WTC11 (cell line): ENCODE measurements at regions not wholly inside any gene's neighbourhood (a gene's known extent, or its start where the extent isn't known, plus 50 kb on each side); places are given as distances from the start of the nearest gene placed in this dataset.

Experiments used
- ATAC-seq: fragments of 200-7000 bp; cut with Tn5 transposase; 2 replicates; pipeline ENCODE4 v1.10.0; 2021; ENCODE audit warnings: mild to moderate bottlenecking, moderate library complexity
- CTCF ChIA-PET: fragments of 300-600 bp; sonication (Branson Sonifier 250); formaldehyde crosslinking; loops from one replicate; lab custom pipeline; 2021; ENCODE audit warnings: antibody characterized with exemption; lab: Charles Lee
- POLR2A ChIA-PET: fragments of 350-600 bp; sonication (Branson Sonifier 250); formaldehyde crosslinking; loops from one replicate; lab custom pipeline; 2021; ENCODE audit warnings: antibody characterized with exemption; lab: Charles Lee
- DNase-seq: peaks from one replicate; pipeline ENCODE4 v3.0.0; 2021; ENCODE audit warnings: low spot score
- H3K27ac Mint-ChIP-seq: 2 replicates; pipeline ENCODE4 v1.8.0; 2021; ENCODE audit warnings: mixed read lengths
- H3K27me3 Mint-ChIP-seq: 2 replicates; pipeline ENCODE4 v1.8.0; 2021; ENCODE audit warnings: low read depth, mild to moderate bottlenecking, moderate library complexity, mixed read lengths
- H3K36me3 Mint-ChIP-seq: 2 replicates; pipeline ENCODE4 v1.8.0; 2021; ENCODE audit warnings: mixed read lengths
- H3K4me1 Mint-ChIP-seq: 2 replicates; pipeline ENCODE4 v1.8.0; 2022; ENCODE audit warnings: mixed read lengths
- H3K4me3 Mint-ChIP-seq: 2 replicates; pipeline ENCODE4 v1.8.0; 2021; ENCODE audit warnings: mild to moderate bottlenecking, moderate library complexity, mixed read lengths
- H3K9me3 Mint-ChIP-seq: 2 replicates; pipeline ENCODE4 v1.8.0; 2021; ENCODE audit warnings: mixed read lengths
- CREB1 ChIP-seq: sonication (generic); formaldehyde crosslinking; IDR thresholded peaks from 2 replicates; pipeline ENCODE4 v1.8.0; 2023; ENCODE audit warnings: mild to moderate bottlenecking, missing genetic modification reagents
- CREM ChIP-seq: sonication (generic); formaldehyde crosslinking; IDR thresholded peaks from 2 replicates; pipeline ENCODE4 v1.8.1; 2022; ENCODE audit warnings: mild to moderate bottlenecking, missing genetic modification reagents, moderate library complexity
- ELF4 ChIP-seq: sonication (generic); formaldehyde crosslinking; IDR thresholded peaks from 2 replicates; pipeline ENCODE4 v1.8.1; 2022; ENCODE audit warnings: low read depth, mild to moderate bottlenecking, moderate library complexity, missing genetic modification reagents
- ESRRA ChIP-seq: sonication (generic); formaldehyde crosslinking; IDR thresholded peaks from 2 replicates; pipeline ENCODE4 v1.8.1; 2022; ENCODE audit warnings: mild to moderate bottlenecking, missing genetic modification reagents, borderline replicate concordance
- ETV6 ChIP-seq: sonication (generic); formaldehyde crosslinking; IDR thresholded peaks from 2 replicates; pipeline ENCODE4 v1.8.1; 2022; ENCODE audit warnings: mild to moderate bottlenecking, missing genetic modification reagents
- FOXP1 ChIP-seq: sonication (generic); formaldehyde crosslinking; IDR thresholded peaks from 2 replicates; pipeline ENCODE4 v1.8.0; 2022; ENCODE audit warnings: missing genetic modification reagents, mild to moderate bottlenecking, moderate library complexity, borderline replicate concordance
- GABPB1 ChIP-seq: sonication (generic); formaldehyde crosslinking; IDR thresholded peaks from 2 replicates; pipeline ENCODE4 v1.8.1; 2023; ENCODE audit warnings: mild to moderate bottlenecking, missing genetic modification reagents
- HMGA2 ChIP-seq: fragments of 250-450 bp; sonication (Bioruptor Pico); IDR thresholded peaks from 2 replicates; pipeline ENCODE4 v1.4.0; 2021; ENCODE audit warnings: mild to moderate bottlenecking, moderate library complexity
- JAZF1 ChIP-seq: fragments of 250-450 bp; sonication (Bioruptor Pico); IDR thresholded peaks from 2 replicates; pipeline ENCODE4 v1.9.0; 2021; ENCODE audit warnings: moderate library complexity, mild to moderate bottlenecking, inconsistent platforms
- JUN ChIP-seq: sonication (generic); formaldehyde crosslinking; IDR thresholded peaks from 2 replicates; pipeline ENCODE4 v1.8.0; 2023; ENCODE audit warnings: mild to moderate bottlenecking, missing genetic modification reagents
- NFYB ChIP-seq: sonication (generic); formaldehyde crosslinking; conservative IDR thresholded peaks from 2 replicates; pipeline ENCODE4 v1.8.0; 2022; ENCODE audit warnings: low read depth, missing genetic modification reagents
- PRRX2 ChIP-seq: fragments of 250-450 bp; sonication (Bioruptor Pico); IDR thresholded peaks from 2 replicates; pipeline ENCODE4 v1.8.0; 2021; ENCODE audit warnings: mild to moderate bottlenecking
- SMAD4 ChIP-seq: sonication (generic); formaldehyde crosslinking; IDR thresholded peaks from 2 replicates; pipeline ENCODE4 v1.8.0; 2022; ENCODE audit warnings: mild to moderate bottlenecking, missing genetic modification reagents
- SP1 ChIP-seq: sonication (generic); formaldehyde crosslinking; conservative IDR thresholded peaks from 2 replicates; pipeline ENCODE4 v1.8.1; 2022; ENCODE audit warnings: missing genetic modification reagents
- TP53 ChIP-seq: sonication (generic); formaldehyde crosslinking; IDR thresholded peaks from 2 replicates; pipeline ENCODE4 v1.8.1; 2023; ENCODE audit warnings: mild to moderate bottlenecking, missing genetic modification reagents
- ZNF263 ChIP-seq: sonication (generic); formaldehyde crosslinking; IDR thresholded peaks from 2 replicates; pipeline ENCODE4 v1.8.1; 2022; ENCODE audit warnings: low read depth, mild to moderate bottlenecking, moderate library complexity, missing genetic modification reagents
- TF ChIP-seq, protein P1 (sequence below): sonication (generic); formaldehyde crosslinking; conservative IDR thresholded peaks from 2 replicates; pipeline ENCODE4 v1.8.1; 2023; ENCODE audit warnings: mild to moderate bottlenecking, low read depth, missing genetic modification reagents, moderate library complexity
- TF ChIP-seq, protein P2 (sequence below): sonication (generic); formaldehyde crosslinking; IDR thresholded peaks from 2 replicates; pipeline ENCODE4 v1.8.0; 2023; ENCODE audit warnings: mild to moderate bottlenecking, missing genetic modification reagents
- TF ChIP-seq, protein P3 (sequence below): sonication (generic); formaldehyde crosslinking; IDR thresholded peaks from 2 replicates; pipeline ENCODE4 v1.8.1; 2023; ENCODE audit warnings: mild to moderate bottlenecking, missing genetic modification reagents
- TF ChIP-seq, protein P4 (sequence below): sonication (generic); formaldehyde crosslinking; IDR thresholded peaks from 2 replicates; pipeline ENCODE4 v1.8.1; 2023; ENCODE audit warnings: mild to moderate bottlenecking, missing genetic modification reagents, moderate library complexity
- TF ChIP-seq, protein P5 (sequence below): sonication (generic); formaldehyde crosslinking; IDR thresholded peaks from 2 replicates; pipeline ENCODE4 v1.8.1; 2023; ENCODE audit warnings: mild to moderate bottlenecking, missing genetic modification reagents, borderline replicate concordance
- TF ChIP-seq, protein P6 (sequence below): fragments of 250-450 bp; sonication (Bioruptor Pico); IDR thresholded peaks from 2 replicates; pipeline ENCODE4 v1.8.0; 2021; ENCODE audit warnings: mild to moderate bottlenecking
- TF ChIP-seq, protein P7 (sequence below): sonication (generic); formaldehyde crosslinking; IDR thresholded peaks from 2 replicates; pipeline ENCODE4 v1.8.0; 2022; ENCODE audit warnings: mild to moderate bottlenecking, missing genetic modification reagents

DNA sequence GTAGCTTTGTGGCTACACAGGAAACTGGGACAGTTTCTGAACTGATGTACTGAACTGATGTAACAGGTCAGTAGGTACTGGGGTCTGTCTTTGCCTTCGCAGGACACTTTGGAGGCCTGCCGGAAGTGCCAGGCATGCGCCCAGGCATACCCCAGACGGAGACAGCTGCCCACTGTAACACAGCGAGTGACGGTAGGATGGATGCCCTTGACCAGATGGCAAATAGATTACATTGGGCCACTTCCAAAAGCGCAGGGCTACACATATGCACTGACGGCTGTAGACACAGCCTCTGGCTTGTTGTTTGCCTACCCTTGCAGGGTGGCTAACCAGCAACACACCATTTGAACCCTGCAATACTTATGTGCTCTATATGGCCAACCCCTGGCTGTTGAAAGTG is 94.1 kb upstream of the TMPO start:
- ChIA-PET POLR2A (no interaction called here), CTCF (no interaction called here)
- TF ChIP-seq, protein P1, sequence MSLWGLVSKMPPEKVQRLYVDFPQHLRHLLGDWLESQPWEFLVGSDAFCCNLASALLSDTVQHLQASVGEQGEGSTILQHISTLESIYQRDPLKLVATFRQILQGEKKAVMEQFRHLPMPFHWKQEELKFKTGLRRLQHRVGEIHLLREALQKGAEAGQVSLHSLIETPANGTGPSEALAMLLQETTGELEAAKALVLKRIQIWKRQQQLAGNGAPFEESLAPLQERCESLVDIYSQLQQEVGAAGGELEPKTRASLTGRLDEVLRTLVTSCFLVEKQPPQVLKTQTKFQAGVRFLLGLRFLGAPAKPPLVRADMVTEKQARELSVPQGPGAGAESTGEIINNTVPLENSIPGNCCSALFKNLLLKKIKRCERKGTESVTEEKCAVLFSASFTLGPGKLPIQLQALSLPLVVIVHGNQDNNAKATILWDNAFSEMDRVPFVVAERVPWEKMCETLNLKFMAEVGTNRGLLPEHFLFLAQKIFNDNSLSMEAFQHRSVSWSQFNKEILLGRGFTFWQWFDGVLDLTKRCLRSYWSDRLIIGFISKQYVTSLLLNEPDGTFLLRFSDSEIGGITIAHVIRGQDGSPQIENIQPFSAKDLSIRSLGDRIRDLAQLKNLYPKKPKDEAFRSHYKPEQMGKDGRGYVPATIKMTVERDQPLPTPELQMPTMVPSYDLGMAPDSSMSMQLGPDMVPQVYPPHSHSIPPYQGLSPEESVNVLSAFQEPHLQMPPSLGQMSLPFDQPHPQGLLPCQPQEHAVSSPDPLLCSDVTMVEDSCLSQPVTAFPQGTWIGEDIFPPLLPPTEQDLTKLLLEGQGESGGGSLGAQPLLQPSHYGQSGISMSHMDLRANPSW: no peak
- TF ChIP-seq SMAD4 (CRISPR knock-in tag): no peak
- TF ChIP-seq ELF4: no peak
- no peak for TF ChIP-seq NFYB (CRISPR knock-in tag)
- no peak for TF ChIP-seq TP53 (CRISPR knock-in tag)
- no peak for TF ChIP-seq ZNF263 (CRISPR knock-in tag)
- no peak for TF ChIP-seq ESRRA (CRISPR knock-in tag)
- no peak for TF ChIP-seq FOXP1 (CRISPR knock-in tag)
- no peak for TF ChIP-seq CREB1 (CRISPR knock-in tag)
- Mint-ChIP-seq H3K9me3 (no peaks in the 10 kb centered on the region), H3K36me3 (no peaks in the 10 kb centered on the region), H3K4me1 (peaks cover 25% of the 10 kb centered on the region), H3K4me3 (no peak overlapping the region), H3K27ac (no peak overlapping the region), H3K27me3 (no peaks in the 10 kb centered on the region)
- no peak for ATAC-seq
- no peak for DNase-seq

DNA sequence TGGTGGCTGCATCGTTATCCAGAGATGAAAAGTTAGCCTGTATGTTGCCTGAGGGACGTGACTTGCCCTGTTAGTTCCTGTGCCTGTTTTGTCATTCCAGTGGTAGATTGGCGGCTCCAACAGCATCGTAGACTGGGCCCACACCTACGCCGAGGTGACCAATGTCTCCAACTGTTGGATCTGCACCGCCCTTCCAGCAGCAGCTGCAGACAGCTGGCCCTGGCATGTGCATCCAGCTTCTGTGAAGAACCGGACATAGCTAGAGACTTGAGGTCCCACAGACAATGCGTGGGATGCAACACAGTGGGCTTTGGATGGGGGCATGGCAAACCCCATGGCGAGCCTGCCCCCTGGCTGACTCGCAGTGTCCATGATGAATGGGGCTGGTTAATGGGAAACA is 93.0 kb upstream of the TMPO start:
- no peak overlapping the region for H3K4me3 Mint-ChIP-seq
- ChIA-PET POLR2A (interaction anchor here (0.6 kb wide), 1 partner anchor 1832 kb away, joined by 3 read pairs; no protein-coding TSS in a partner anchor), CTCF (no interaction called here)
- H3K4me1 Mint-ChIP-seq: peaks cover 25% of the 10 kb centered on the region
- no peaks in the 10 kb centered on the region for H3K27me3 Mint-ChIP-seq
- H3K9me3 Mint-ChIP-seq: no peaks in the 10 kb centered on the region
- H3K27ac Mint-ChIP-seq: no peak overlapping the region
- DNase-seq (no peak), ATAC-seq (no peak)
- no peaks in the 10 kb centered on the region for H3K36me3 Mint-ChIP-seq
- TF ChIP-seq GABPB1 (CRISPR knock-in tag) (no peak), HMGA2 (CRISPR knock-in tag) (no peak), JUN (CRISPR knock-in tag) (no peak), PRRX2 (CRISPR knock-in tag) (no peak), JAZF1 (CRISPR knock-in tag) (no peak), CREM (CRISPR knock-in tag) (no peak), ETV6 (CRISPR knock-in tag) (no peak), SP1 (no peak)
- TF ChIP-seq, protein P2, sequence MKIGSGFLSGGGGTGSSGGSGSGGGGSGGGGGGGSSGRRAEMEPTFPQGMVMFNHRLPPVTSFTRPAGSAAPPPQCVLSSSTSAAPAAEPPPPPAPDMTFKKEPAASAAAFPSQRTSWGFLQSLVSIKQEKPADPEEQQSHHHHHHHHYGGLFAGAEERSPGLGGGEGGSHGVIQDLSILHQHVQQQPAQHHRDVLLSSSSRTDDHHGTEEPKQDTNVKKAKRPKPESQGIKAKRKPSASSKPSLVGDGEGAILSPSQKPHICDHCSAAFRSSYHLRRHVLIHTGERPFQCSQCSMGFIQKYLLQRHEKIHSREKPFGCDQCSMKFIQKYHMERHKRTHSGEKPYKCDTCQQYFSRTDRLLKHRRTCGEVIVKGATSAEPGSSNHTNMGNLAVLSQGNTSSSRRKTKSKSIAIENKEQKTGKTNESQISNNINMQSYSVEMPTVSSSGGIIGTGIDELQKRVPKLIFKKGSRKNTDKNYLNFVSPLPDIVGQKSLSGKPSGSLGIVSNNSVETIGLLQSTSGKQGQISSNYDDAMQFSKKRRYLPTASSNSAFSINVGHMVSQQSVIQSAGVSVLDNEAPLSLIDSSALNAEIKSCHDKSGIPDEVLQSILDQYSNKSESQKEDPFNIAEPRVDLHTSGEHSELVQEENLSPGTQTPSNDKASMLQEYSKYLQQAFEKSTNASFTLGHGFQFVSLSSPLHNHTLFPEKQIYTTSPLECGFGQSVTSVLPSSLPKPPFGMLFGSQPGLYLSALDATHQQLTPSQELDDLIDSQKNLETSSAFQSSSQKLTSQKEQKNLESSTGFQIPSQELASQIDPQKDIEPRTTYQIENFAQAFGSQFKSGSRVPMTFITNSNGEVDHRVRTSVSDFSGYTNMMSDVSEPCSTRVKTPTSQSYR (CRISPR knock-in tag): no peak
- TF ChIP-seq, protein P3, sequence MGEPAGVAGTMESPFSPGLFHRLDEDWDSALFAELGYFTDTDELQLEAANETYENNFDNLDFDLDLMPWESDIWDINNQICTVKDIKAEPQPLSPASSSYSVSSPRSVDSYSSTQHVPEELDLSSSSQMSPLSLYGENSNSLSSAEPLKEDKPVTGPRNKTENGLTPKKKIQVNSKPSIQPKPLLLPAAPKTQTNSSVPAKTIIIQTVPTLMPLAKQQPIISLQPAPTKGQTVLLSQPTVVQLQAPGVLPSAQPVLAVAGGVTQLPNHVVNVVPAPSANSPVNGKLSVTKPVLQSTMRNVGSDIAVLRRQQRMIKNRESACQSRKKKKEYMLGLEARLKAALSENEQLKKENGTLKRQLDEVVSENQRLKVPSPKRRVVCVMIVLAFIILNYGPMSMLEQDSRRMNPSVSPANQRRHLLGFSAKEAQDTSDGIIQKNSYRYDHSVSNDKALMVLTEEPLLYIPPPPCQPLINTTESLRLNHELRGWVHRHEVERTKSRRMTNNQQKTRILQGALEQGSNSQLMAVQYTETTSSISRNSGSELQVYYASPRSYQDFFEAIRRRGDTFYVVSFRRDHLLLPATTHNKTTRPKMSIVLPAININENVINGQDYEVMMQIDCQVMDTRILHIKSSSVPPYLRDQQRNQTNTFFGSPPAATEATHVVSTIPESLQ (CRISPR knock-in tag): no peak
- TF ChIP-seq, protein P4, sequence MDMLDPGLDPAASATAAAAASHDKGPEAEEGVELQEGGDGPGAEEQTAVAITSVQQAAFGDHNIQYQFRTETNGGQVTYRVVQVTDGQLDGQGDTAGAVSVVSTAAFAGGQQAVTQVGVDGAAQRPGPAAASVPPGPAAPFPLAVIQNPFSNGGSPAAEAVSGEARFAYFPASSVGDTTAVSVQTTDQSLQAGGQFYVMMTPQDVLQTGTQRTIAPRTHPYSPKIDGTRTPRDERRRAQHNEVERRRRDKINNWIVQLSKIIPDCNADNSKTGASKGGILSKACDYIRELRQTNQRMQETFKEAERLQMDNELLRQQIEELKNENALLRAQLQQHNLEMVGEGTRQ (CRISPR knock-in tag): no peak
- TF ChIP-seq, protein P5, sequence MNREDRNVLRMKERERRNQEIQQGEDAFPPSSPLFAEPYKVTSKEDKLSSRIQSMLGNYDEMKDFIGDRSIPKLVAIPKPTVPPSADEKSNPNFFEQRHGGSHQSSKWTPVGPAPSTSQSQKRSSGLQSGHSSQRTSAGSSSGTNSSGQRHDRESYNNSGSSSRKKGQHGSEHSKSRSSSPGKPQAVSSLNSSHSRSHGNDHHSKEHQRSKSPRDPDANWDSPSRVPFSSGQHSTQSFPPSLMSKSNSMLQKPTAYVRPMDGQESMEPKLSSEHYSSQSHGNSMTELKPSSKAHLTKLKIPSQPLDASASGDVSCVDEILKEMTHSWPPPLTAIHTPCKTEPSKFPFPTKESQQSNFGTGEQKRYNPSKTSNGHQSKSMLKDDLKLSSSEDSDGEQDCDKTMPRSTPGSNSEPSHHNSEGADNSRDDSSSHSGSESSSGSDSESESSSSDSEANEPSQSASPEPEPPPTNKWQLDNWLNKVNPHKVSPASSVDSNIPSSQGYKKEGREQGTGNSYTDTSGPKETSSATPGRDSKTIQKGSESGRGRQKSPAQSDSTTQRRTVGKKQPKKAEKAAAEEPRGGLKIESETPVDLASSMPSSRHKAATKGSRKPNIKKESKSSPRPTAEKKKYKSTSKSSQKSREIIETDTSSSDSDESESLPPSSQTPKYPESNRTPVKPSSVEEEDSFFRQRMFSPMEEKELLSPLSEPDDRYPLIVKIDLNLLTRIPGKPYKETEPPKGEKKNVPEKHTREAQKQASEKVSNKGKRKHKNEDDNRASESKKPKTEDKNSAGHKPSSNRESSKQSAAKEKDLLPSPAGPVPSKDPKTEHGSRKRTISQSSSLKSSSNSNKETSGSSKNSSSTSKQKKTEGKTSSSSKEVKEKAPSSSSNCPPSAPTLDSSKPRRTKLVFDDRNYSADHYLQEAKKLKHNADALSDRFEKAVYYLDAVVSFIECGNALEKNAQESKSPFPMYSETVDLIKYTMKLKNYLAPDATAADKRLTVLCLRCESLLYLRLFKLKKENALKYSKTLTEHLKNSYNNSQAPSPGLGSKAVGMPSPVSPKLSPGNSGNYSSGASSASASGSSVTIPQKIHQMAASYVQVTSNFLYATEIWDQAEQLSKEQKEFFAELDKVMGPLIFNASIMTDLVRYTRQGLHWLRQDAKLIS: no peak
- TF ChIP-seq, protein P6, sequence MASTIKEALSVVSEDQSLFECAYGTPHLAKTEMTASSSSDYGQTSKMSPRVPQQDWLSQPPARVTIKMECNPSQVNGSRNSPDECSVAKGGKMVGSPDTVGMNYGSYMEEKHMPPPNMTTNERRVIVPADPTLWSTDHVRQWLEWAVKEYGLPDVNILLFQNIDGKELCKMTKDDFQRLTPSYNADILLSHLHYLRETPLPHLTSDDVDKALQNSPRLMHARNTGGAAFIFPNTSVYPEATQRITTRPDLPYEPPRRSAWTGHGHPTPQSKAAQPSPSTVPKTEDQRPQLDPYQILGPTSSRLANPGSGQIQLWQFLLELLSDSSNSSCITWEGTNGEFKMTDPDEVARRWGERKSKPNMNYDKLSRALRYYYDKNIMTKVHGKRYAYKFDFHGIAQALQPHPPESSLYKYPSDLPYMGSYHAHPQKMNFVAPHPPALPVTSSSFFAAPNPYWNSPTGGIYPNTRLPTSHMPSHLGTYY (CRISPR knock-in tag): no peak
- TF ChIP-seq, protein P7, sequence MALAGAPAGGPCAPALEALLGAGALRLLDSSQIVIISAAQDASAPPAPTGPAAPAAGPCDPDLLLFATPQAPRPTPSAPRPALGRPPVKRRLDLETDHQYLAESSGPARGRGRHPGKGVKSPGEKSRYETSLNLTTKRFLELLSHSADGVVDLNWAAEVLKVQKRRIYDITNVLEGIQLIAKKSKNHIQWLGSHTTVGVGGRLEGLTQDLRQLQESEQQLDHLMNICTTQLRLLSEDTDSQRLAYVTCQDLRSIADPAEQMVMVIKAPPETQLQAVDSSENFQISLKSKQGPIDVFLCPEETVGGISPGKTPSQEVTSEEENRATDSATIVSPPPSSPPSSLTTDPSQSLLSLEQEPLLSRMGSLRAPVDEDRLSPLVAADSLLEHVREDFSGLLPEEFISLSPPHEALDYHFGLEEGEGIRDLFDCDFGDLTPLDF: no peak
